ENCODE measurements at regions not wholly inside any gene's neighbourhood (a gene's known extent, or its start where the extent isn't known, plus 50 kb on each side); places are given as distances from the start of the nearest gene placed in this dataset.

GRCh38 chr4:32661229-32661628, 1941.1 kb downstream of the PCDH7 start:
- TF ChIP-seq GATA2 (IDR thresholded peaks at IDR 0.05; ENCODE audit: low read depth, low read length), result no peak
- no peak for TF ChIP-seq GATA3 (IDR thresholded peaks at IDR 0.05; ENCODE audit: low read depth, low read length)

All from SH-SY5Y (cell line).